Epithelial cell of proximal tubule (primary cell): ENCODE measurements at regions not wholly inside any gene's neighbourhood (a gene's known extent, or its start where the extent isn't known, plus 50 kb on each side); places are given as distances from the start of the nearest gene placed in this dataset.

Experiments
- DNase-seq: peaks from one replicate; pipeline ENCODE4 v3.0.0-alpha.2; 2011; ENCODE audit warnings: low read depth
- H3K4me3 ChIP-seq: 2 replicates; pipeline ENCODE4 v1.5.1; 2011; ENCODE audit warnings: low read depth, mild to moderate bottlenecking, low read length
- CTCF ChIP-seq: conservative IDR thresholded peaks from 2 replicates; pipeline ENCODE4 v1.5.1; 2012; ENCODE audit warnings: low read depth, mild to moderate bottlenecking, low read length

GRCh38 chr22:27032091-27032761 lies 374.8 kb downstream of the MIAT start:
- no peak overlapping the region for H3K4me3 ChIP-seq
- DNase-seq, result no peak
- TF ChIP-seq CTCF, result peak; percentile 26

GRCh38 chr22:27041745-27042310 lies 384.4 kb downstream of the MIAT start:
- no peak for TF ChIP-seq CTCF
- DNase-seq, result no peak
- H3K4me3 ChIP-seq, result no peak overlapping the region

- TF ChIP-seq CTCF, result no peak
- H3K4me3 ChIP-seq, result no peak overlapping the region
- no peak for DNase-seq
Measured at GRCh38 chr22:27043262-27043661, 385.9 kb downstream of the MIAT start.

- no peak overlapping the region for H3K4me3 ChIP-seq
- TF ChIP-seq CTCF, result no peak
- DNase-seq, result peak; percentile 1
Measured at GRCh38 chr22:27045103-27045947, 387.9 kb downstream of the MIAT start.

- no peak for TF ChIP-seq CTCF
- H3K4me3 ChIP-seq, result no peak overlapping the region
- DNase-seq, result no peak
Measured at GRCh38 chr22:27046086-27046485, 388.7 kb downstream of the MIAT start.

- TF ChIP-seq CTCF, result no peak
- no peak overlapping the region for H3K4me3 ChIP-seq
- DNase-seq, result no peak
Measured at GRCh38 chr22:27046603-27047002, 389.2 kb downstream of the MIAT start.

GRCh38 chr22:27050771-27051170 lies 393.4 kb downstream of the MIAT start:
- DNase-seq, result no peak
- no peak overlapping the region for H3K4me3 ChIP-seq
- no peak for TF ChIP-seq CTCF
